T-cell (primary cell): ENCODE measurements at regions not wholly inside any gene's neighbourhood (a gene's known extent, or its start where the extent isn't known, plus 50 kb on each side); places are given as distances from the start of the nearest gene placed in this dataset.

Experiments used
- ATAC-seq, 4 experiments: fragments of 200-7000 bp in 3 of 4; fragments of 150-1000 bp in 1 of 4; cut with Tn5 transposase; replicated peaks in 1 of 4; 1 replicate in 3 of 4; 2 replicates in 1 of 4; pipeline ENCODE4 v1.10.0; 2021; ENCODE audit warnings: moderate library complexity in 3 of 4, mild to moderate bottlenecking in 2 of 4, moderate number of reproducible peaks in 1 of 4
- CTCF ChIA-PET, 2 donors: fragments of 300-600 bp; sonication (Branson Sonifier 250); formaldehyde crosslinking; loops; one replicate each; lab custom pipeline; 2022; ENCODE audit warnings: antibody characterized with exemption in 2 of 2; lab: Charles Lee
- POLR2A ChIA-PET, 2 donors: fragments of 300-600 bp; sonication (Branson Sonifier 250); formaldehyde crosslinking; loops; one replicate each; lab custom pipeline; 2022; ENCODE audit warnings: antibody characterized with exemption in 2 of 2; lab: Charles Lee
- DNase-seq, 35 experiments: peaks; one replicate each; pipeline versions ENCODE4 v3.0.0 to v3.0.0-alpha.2; 2013 to 2023
- H3K27ac ChIP-seq: one replicate; pipeline ENCODE4 v1.5.1; 2013; ENCODE audit warnings: low read length
- H3K27me3 ChIP-seq, 2 experiments: replicated peaks in 1 of 2; 1 replicate in 1 of 2; 2 replicates in 1 of 2; pipeline versions ENCODE4 v1.6.1 to v1.7.0; 2013; ENCODE audit warnings: low read length in 1 of 2, mixed read lengths in 1 of 2; ENCODE audit not compliant: control insufficient read depth in 2 of 2, insufficient read depth in 2 of 2; ENCODE audit errors: extremely low read depth in 1 of 2
- H3K36me3 ChIP-seq, 2 donors: 1 replicate in 1 of 2; 2 replicates in 1 of 2; pipeline versions ENCODE4 v1.6.1 to v1.7.0; 2013; ENCODE audit warnings: low read length in 1 of 2; ENCODE audit not compliant: control insufficient read depth in 2 of 2, insufficient read depth in 1 of 2; ENCODE audit errors: extremely low read depth in 1 of 2
- H3K4me1 ChIP-seq, 2 experiments: 1 replicate in 1 of 2; 2 replicates in 1 of 2; pipeline versions ENCODE4 v1.6.1 to v1.7.0; 2013; ENCODE audit warnings: low read length in 2 of 2, mixed read lengths in 1 of 2; ENCODE audit not compliant: insufficient read depth in 2 of 2, control insufficient read depth in 1 of 2; ENCODE audit errors: extremely low read depth in 1 of 2
- H3K4me3 ChIP-seq, 2 donors: 1 replicate in 1 of 2; 2 replicates in 1 of 2; pipeline versions ENCODE4 v1.5.1 to v1.7.0; 2013; ENCODE audit warnings: mild to moderate bottlenecking in 2 of 2, low read length in 1 of 2, moderate library complexity in 1 of 2; ENCODE audit not compliant: control insufficient read depth in 1 of 2; ENCODE audit errors: extremely low read depth in 1 of 2
- H3K9me3 ChIP-seq: 2 replicates; pipeline ENCODE4 v1.7.0; 2013
- H3K27ac Mint-ChIP-seq, 2 donors: one replicate each; pipeline ENCODE4 v1.8.0; 2020 to 2021; ENCODE audit warnings: mild to moderate bottlenecking in 2 of 2, mixed read lengths in 2 of 2
- H3K27me3 Mint-ChIP-seq, 2 donors: one replicate each; pipeline ENCODE4 v1.8.0; 2021 to 2022; ENCODE audit warnings: mixed read lengths in 2 of 2
- H3K36me3 Mint-ChIP-seq: one replicate; pipeline ENCODE4 v1.8.0; 2021; ENCODE audit warnings: mixed read lengths
- H3K4me1 Mint-ChIP-seq, 3 donors: one replicate each; pipeline ENCODE4 v1.8.0; 2020 to 2022; ENCODE audit warnings: mixed read lengths in 3 of 3, mild to moderate bottlenecking in 1 of 3
- H3K4me3 Mint-ChIP-seq, 3 donors: one replicate each; pipeline ENCODE4 v1.8.0; 2020 to 2022; ENCODE audit warnings: mild to moderate bottlenecking in 3 of 3, mixed read lengths in 3 of 3, moderate library complexity in 3 of 3
- H3K9me3 Mint-ChIP-seq, 3 donors: one replicate each; pipeline ENCODE4 v1.8.0; 2020 to 2022; ENCODE audit warnings: mixed read lengths in 3 of 3
- WGBS: methylation state at CpG from one replicate; pipeline ENCODE4 v1.1.5; 2013; ENCODE audit warnings: missing lambda C conversion rate; ENCODE audit not compliant: insufficient coverage; 5-methylcytosine and 5-hydroxymethylcytosine counted together

DNA sequence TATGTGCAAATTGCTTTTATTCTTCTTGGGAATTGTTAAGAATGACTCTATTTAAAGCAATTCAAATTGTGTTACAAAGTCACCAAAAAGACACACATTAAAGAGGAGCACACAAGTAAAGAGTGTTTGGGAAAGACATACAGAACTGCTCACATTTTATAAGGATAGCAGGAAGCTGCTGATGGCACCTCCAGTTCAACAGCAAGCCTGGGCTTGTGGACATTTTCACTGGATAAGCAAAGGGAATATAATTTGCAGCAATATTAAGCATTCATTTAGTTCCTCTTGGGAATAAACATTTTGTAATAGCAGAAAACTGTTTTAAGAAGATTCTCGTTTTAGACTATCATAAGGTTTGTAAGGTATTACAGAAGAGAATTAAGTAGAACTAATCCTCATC is 1271.9 kb downstream of the ZPLD1 start:
- no CpG with 5 or more reads among the region's 1 CpG for WGBS
- Histone ChIP-seq H3K4me3 (no peak overlapping the region), H3K9me3 (no peaks in the 10 kb centered on the region), H3K36me3 (no peaks in the 10 kb centered on the region), H3K4me1 (no peaks in the 10 kb centered on the region), H3K27me3 (no peaks in the 10 kb centered on the region), H3K27ac (no peak overlapping the region)
- DNase-seq (no peak), ATAC-seq (no peak)
- no peaks in the 10 kb centered on the region for H3K27me3 Mint-ChIP-seq
- no peaks in the 10 kb centered on the region for H3K36me3 Mint-ChIP-seq
- no peak overlapping the region for H3K27ac Mint-ChIP-seq
- no peaks in the 10 kb centered on the region for H3K4me1 Mint-ChIP-seq
- POLR2A ChIA-PET = no interaction called here
- H3K9me3 Mint-ChIP-seq = no peaks in the 10 kb centered on the region
- H3K4me3 Mint-ChIP-seq = no peak overlapping the region
- CTCF ChIA-PET = no interaction called here

GRCh38 chr3:103711670-103712069 is 1276.9 kb downstream of the ZPLD1 start:
- Mint-ChIP-seq H3K4me1 (no peaks in the 10 kb centered on the region), H3K27me3 (no peaks in the 10 kb centered on the region), H3K4me3 (no peak overlapping the region), H3K36me3 (no peaks in the 10 kb centered on the region), H3K9me3 (peaks cover 0 to 9% (median 6%) of the 10 kb centered on the region in 3 donors), H3K27ac (no peak overlapping the region)
- ChIA-PET CTCF (no interaction called here), POLR2A (no interaction called here)
- H3K27me3 ChIP-seq = no peaks in the 10 kb centered on the region
- no peak overlapping the region for H3K4me3 ChIP-seq
- H3K9me3 ChIP-seq = no peaks in the 10 kb centered on the region
- no peak for DNase-seq
- no peak for ATAC-seq
- H3K36me3 ChIP-seq = no peaks in the 10 kb centered on the region
- WGBS = no CpG with 5 or more reads among the region's 5 CpGs
- H3K4me1 ChIP-seq = no peaks in the 10 kb centered on the region
- H3K27ac ChIP-seq = no peak overlapping the region

- Mint-ChIP-seq H3K27ac (no peak overlapping the region), H3K4me1 (no peaks in the 10 kb centered on the region), H3K4me3 (no peak overlapping the region), H3K36me3 (no peaks in the 10 kb centered on the region), H3K9me3 (peaks cover 2 to 10% (median 6%) of the 10 kb centered on the region in 3 donors), H3K27me3 (no peaks in the 10 kb centered on the region)
- H3K4me1 ChIP-seq = no peaks in the 10 kb centered on the region
- no peak for DNase-seq
- no peaks in the 10 kb centered on the region for H3K9me3 ChIP-seq
- no peak overlapping the region for H3K4me3 ChIP-seq
- ATAC-seq = no peak
- POLR2A ChIA-PET = no interaction called here
- no peaks in the 10 kb centered on the region for H3K36me3 ChIP-seq
- H3K27me3 ChIP-seq = no peaks in the 10 kb centered on the region
- no peak overlapping the region for H3K27ac ChIP-seq
- CTCF ChIA-PET = no interaction called here
- 60% methylated on average over 1 of the region's 1 CpG for WGBS
These were observed 1277.6 kb downstream of the ZPLD1 start for GRCh38 chr3:103712320-103713008.

DNA sequence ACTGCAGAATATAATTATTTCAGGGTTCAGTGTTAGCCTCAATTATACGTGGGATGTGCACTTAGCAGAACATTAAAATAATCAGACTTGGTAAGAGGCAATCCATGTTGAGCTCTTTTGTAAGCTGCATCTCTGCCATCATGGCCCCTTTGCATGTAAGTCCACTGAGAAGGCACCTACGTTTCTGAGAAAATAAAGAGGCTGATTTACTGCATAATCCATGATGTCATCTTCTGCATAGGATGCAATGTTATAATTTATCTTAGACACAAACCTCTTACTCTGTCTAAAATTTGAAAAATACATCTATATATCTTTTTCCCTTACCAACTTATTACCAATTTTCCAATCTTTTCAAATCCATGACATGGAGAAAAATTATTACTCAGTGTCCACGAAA is 1294.7 kb downstream of the ZPLD1 start:
- Mint-ChIP-seq H3K27me3 (no peaks in the 10 kb centered on the region), H3K4me1 (no peaks in the 10 kb centered on the region), H3K27ac (no peak overlapping the region), H3K9me3 (peaks cover 4 to 12% (median 4%) of the 10 kb centered on the region in 3 donors), H3K36me3 (no peaks in the 10 kb centered on the region), H3K4me3 (no peak overlapping the region)
- no peak overlapping the region for H3K27ac ChIP-seq
- H3K27me3 ChIP-seq = no peaks in the 10 kb centered on the region
- no peak overlapping the region for H3K4me3 ChIP-seq
- CTCF ChIA-PET = no interaction called here
- no peaks in the 10 kb centered on the region for H3K9me3 ChIP-seq
- POLR2A ChIA-PET = no interaction called here
- no CpG with 5 or more reads among the region's 3 CpGs for WGBS
- ATAC-seq (no peak), DNase-seq (no peak)
- no peaks in the 10 kb centered on the region for H3K36me3 ChIP-seq
- H3K4me1 ChIP-seq = no peaks in the 10 kb centered on the region

GRCh38 chr3:103730744-103731143 is 1295.9 kb downstream of the ZPLD1 start:
- H3K36me3 ChIP-seq = no peaks in the 10 kb centered on the region
- H3K9me3 ChIP-seq = no peaks in the 10 kb centered on the region
- no peaks in the 10 kb centered on the region for H3K27me3 Mint-ChIP-seq
- no peaks in the 10 kb centered on the region for H3K27me3 ChIP-seq
- peaks cover 4 to 12% (median 4%) of the 10 kb centered on the region in 3 donors for H3K9me3 Mint-ChIP-seq
- CTCF ChIA-PET = no interaction called here
- H3K4me3 Mint-ChIP-seq = no peak overlapping the region
- no peak overlapping the region for H3K27ac Mint-ChIP-seq
- H3K27ac ChIP-seq = no peak overlapping the region
- H3K4me1 ChIP-seq = no peaks in the 10 kb centered on the region
- no peaks in the 10 kb centered on the region for H3K4me1 Mint-ChIP-seq
- ATAC-seq (no peak), DNase-seq (no peak)
- WGBS = no CpG with 5 or more reads among the region's 3 CpGs
- POLR2A ChIA-PET = interaction anchor here in 1 of 2 donors (0.5 kb wide), 1 partner anchor 86 kb away, joined by 9 read pairs; no protein-coding TSS in a partner anchor
- H3K36me3 Mint-ChIP-seq = no peaks in the 10 kb centered on the region
- H3K4me3 ChIP-seq = no peak overlapping the region

- no peaks in the 10 kb centered on the region for H3K9me3 ChIP-seq
- ChIA-PET CTCF (no interaction called here), POLR2A (interaction anchor here in 1 of 2 donors (0.6 kb wide), 1 partner anchor 39 kb away, joined by 3 read pairs; no protein-coding TSS in a partner anchor)
- Mint-ChIP-seq H3K4me1 (no peaks in the 10 kb centered on the region), H3K9me3 (peaks cover 0 to 9% (median 1%) of the 10 kb centered on the region in 3 donors), H3K27me3 (no peaks in the 10 kb centered on the region), H3K27ac (no peak overlapping the region), H3K36me3 (no peaks in the 10 kb centered on the region), H3K4me3 (no peak overlapping the region)
- DNase-seq (no peak), ATAC-seq (no peak)
- no peak overlapping the region for H3K27ac ChIP-seq
- H3K4me1 ChIP-seq = no peaks in the 10 kb centered on the region
- H3K36me3 ChIP-seq = no peaks in the 10 kb centered on the region
- no peaks in the 10 kb centered on the region for H3K27me3 ChIP-seq
- no peak overlapping the region for H3K4me3 ChIP-seq
These were observed 1318.2 kb downstream of the ZPLD1 start for GRCh38 chr3:103752986-103753385.

GRCh38 chr3:103767635-103768034 is 1332.8 kb downstream of the ZPLD1 start:
- 91% methylated on average over 7 of the region's 12 CpGs for WGBS
- Mint-ChIP-seq H3K36me3 (no peaks in the 10 kb centered on the region), H3K9me3 (peaks cover 14 to 18% (median 15%) of the 10 kb centered on the region in 3 donors), H3K27me3 (no peaks in the 10 kb centered on the region), H3K4me3 (no peak overlapping the region), H3K27ac (no peak overlapping the region), H3K4me1 (no peaks in the 10 kb centered on the region)
- DNase-seq = no peak
- ChIA-PET POLR2A (no interaction called here), CTCF (no interaction called here)
- no peaks in the 10 kb centered on the region for H3K9me3 ChIP-seq
- no peaks in the 10 kb centered on the region for H3K27me3 ChIP-seq
- no peak overlapping the region for H3K4me3 ChIP-seq
- H3K27ac ChIP-seq = no peak overlapping the region
- H3K36me3 ChIP-seq = no peaks in the 10 kb centered on the region
- no peaks in the 10 kb centered on the region for H3K4me1 ChIP-seq
- ATAC-seq = no peak
